ENCODE measurements at regions not wholly inside any gene's neighbourhood (a gene's known extent, or its start where the extent isn't known, plus 50 kb on each side); places are given as distances from the start of the nearest gene placed in this dataset.
"Not testable (repeated sequence)": the region's sequence is repeated elsewhere in the genome, so short reads cannot be mapped to it uniquely, and the experiment has no call there.

DNA sequence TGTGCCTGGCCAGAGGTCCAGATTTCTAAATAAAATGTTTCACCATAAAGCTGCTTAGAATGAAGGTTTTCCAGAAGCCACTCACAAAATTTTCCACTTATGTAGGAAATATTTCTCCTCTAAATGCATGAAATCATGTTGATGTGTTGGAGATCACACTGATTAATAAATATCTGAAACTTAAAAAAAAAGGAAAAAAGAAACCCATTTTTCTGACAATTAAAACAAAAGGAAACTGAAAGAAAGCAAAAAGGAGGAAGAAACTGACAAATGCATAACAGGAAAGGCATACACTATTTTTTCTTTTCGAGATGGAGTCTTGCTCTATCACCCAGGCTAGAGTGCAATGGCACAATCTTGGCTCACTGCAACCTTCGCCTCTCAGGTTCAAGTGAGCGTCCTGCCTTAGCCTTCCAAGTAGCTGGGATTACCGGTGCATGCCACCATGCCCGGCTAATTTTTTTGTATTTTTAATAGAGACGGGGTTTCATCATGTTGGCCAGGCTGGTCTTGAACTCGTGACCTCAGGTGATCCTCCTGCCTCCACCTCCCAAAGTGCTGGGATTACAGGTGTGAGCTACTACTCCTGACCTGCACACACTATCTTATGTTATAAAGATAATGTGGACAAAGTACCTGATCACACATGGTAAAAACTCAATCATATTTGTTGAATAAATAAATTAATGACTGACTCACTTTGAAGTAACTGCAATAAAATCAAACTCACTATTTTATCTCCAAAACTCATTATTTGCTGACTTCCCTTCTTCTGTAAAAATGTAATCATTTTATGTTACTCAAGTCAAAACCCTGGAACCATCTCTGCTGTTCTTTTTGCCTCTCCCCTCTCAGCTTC, 149.8 kb upstream of the NR5A2 start:
- FAIRE-seq: no peak

DNA sequence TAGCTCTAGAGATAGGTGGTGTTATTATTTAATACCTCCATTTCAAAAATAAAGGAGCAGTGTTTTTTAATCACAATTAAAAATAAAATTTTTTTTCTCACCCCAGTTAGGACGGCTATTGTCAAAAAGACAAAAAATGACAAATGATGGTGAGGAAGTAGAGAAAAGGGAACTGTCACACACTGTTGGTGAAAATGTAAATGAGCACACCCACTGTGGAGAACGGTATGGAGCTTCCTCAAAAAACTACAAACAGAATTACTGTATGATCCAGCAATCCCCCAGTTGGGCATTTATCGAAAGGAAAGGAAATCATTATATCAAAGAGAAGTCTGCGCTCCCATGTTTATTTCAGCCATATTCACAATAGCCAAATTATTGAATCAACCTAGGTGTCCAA, 148.7 kb upstream of the NR5A2 start:
- FAIRE-seq: no peak

DNA sequence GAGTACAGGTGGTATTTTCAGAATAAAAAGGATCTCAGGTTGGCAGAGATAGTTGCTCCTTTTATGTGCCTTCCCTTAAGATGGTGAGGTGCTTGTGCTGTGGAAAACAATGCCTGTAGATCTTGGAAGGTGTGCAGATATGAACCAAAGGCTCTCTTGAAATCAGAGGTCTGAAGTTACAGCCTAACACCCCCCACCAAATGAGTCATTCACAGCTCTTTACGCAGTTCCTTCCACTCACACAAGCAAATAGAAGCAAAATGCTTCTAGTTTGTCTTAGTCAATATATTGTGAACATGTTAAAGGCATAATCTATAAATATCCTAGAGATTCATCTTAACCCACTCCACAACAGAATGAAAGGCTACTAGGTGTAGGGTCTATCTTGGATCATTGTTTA, 128.9 kb upstream of the NR5A2 start:
- no peak for FAIRE-seq

DNA sequence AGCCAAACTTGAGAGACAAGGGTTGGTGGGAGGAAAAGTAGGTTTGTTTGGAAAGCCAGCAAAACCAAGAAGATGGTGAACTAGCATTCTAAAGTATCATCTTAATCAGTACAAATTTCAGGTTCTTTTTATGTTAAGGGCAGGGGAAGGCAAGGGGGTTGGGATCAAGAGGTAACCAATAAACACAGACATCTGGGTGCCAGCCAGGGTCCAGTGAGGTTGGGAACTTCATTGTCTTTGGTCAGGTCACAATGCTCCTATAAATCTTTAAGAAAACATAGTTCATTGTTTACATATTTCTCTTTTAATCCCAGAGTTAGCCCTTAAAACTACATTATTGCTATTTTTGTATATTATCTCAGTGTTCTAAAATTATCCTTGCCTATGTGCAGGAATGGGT, 126.2 kb upstream of the NR5A2 start:
- no peak for FAIRE-seq

DNA sequence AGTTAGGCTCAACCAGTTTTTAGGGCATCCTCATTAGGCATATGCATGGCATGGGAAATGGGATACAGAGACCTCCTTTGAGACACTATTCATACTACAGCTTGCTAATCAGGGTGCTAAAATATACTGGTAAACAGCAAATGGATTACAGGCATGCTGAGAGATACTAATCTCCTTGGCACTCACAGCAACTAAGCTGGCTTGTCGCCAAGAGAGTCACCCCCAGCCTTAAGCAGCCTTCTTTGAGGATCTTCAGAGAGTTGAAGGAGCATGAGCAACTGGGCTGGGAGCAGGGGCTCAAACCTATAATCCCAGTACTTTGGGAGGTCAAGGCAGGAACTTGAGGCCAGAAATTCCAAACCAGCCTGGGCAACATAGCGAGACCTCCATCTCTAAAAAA, 120.1 kb upstream of the NR5A2 start:
- FAIRE-seq: no peak

DNA sequence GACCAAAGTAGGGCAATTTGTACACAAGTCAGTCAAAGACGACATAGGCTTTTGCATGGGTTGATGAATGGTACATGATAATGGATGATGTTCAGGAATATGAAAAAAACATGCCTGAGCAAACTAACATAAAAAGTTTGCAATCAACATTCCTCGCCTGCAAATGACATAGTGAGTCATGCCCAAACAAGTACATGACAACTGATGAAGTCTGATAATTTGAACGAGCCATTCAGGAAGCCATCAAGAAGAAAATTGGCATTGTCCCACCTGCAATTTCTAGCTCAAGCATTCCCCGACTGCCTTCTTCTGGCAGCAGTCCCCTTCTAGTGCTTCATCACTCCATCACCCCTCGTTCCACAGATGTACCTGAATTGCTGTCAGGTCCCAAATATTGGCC, 118.4 kb upstream of the NR5A2 start:
- no peak for FAIRE-seq

DNA sequence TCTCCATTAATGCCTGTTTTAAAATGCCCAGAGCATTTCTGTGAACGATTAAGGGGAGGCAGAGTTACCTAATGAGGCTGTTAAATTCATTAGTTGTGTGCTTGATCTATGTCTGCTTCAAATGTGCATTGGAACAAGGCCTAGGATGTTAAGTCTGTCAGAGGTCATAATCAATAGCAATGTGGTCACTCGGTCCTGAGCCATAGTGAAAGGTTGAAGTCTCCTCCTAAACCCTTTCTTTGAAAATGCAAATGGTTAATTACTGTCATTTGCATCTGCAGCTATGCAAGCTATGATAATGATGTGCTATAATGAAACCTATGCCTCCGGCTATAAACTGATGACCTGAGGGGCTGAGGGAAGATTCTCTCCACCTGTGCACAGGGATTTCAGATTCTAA, 114.2 kb upstream of the NR5A2 start:
- no peak for FAIRE-seq

DNA sequence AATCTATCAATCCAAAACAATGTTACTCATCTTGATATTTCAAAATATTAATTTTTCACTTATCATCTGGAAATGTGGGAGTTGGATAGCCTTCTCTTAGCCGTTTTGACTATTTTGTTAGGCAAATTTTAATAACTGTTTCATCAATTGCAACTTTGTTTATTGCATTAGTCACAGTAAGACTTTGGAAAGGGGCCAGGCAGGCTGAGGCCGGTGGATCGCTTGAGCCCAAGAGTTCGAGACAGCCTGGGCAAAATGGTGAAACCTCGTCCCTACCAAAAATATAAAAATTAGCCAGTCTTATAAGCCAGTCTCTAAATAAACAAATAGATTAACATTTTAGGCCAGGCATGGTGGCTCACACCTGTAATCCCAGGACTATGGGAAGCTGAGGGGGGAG, 113.0 kb upstream of the NR5A2 start:
- FAIRE-seq: no peak

DNA sequence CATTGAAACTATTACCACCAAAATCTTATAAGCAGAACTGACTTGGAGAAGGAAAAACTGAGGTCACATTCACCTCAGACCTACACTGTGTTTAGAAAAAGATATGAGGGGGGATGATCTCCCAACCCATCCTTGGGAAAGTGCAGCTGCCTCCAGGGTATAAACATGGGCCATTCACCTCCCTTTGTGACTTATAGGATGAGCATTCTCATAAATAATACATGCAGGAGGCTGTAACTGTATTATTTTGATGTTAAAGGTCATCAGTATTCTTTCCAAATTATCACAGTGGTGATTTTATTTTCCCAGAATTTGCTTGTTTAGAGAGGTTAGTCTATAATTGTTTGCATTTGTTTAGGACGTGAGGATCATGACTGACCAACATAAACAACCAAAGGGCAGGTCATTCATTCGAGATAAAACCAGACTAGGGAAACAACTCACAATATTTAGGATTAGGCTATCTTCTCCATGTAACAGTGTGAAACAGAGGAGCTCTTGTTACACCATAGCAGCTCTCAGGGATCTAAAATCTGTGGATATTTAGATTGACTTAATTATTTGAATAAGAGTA, 109.2 kb upstream of the NR5A2 start:
- FAIRE-seq: no peak

DNA sequence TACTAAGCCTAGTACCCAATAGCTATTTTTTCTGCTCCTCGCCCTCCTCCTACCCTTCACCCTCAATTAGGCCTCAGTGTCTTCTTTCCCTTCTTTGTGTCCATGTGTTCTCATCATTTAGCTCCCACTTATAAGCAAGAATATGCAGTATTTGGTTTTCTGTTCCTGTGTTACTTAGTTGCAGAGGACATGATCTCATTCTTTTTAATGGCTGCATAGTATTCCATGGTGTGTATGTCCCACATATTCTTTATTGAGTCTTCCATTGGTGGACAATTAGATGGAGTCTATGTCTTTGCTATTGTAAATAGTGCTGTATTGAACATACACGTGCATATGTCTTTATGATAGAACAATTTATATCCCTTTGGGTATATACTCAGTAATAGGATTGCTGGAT, 106.9 kb upstream of the NR5A2 start:
- FAIRE-seq: no peak

DNA sequence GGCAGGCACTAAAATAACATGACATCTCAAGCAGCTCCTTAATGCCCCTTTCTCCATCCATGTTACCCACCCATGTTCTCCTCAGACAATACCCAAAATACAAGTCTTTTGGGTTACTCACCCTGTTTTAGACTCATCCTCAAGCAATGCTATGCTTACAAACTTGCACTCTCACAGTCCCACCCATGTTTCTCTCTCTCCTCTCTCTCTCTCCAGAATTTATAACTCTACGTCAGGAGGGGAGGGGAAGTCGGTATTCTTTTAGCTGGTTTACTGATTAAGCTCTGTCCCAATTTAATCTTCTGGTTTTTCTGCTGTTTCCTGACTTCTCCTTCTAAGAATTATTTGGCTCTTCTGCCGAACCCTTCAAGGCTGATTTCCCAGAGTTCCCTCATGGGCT, 98.0 kb upstream of the NR5A2 start:
- no peak for FAIRE-seq

DNA sequence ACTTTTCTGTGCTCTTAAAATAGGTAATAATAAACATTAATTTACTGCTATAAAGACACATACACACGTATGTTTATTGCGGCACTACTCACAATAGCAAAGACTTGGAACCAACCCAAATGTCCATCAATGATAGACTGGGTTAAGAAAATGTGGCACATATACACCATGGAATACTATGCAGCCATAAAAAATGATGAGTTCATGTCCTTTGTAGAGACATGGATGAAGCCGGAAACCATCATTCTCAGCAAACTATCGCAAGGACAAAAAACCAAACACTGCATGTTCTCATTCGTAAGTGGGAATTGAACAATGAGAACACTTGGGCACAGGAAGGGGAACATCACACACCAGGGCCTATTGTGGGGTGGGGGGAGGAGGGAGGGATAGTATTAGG, 97.4 kb upstream of the NR5A2 start:
- FAIRE-seq: not testable (repeated sequence)

DNA sequence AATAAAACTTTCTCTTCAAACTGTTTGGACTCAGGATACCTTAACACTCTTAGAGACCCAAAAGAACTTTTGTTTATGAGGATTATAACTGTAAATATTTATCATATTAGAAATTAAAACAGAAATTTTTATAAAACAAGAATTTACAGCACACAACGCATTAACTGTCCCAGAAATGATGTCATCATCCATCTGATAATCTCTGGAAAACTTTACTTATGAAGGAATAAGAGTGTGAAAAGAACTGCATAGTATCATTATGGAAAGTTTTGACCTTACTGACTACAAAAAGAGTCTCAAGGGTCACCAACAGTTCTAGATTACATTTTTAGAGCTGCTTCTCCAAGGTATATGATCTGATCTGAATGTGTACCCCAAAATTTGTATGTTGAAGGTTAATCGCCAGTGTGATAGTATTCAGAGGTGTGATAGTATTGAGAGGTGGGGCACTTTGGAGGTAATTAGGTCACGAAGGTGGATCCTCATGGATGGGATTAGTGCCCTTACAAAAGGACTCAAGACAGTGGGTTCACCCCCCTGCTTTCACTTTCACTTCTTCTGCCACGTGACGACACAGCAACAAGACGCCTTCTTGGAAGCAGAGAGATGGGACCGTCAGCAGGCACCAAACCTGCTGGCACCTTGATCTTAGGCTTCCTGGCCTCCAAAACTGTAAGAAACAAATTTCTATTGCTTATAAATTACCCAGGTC, 95.7 kb upstream of the NR5A2 start:
- no peak for FAIRE-seq

DNA sequence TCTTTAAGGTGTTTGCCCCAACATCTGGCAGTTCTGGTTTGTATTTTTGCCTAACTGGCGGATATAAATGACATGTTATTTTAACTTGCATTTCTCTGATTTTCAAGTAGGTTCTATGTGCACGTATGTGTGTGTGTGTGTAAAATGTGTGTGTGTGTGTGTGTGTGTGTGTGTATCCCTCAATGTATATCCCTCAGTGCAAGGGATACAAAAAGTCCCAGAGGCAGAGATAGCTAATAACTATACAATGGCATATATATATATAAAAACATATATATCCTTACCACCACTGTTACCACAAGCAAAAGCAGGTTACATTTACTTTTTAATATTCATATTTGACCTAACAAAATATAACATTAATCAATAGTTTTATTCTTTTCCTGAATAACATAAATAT, 95.0 kb upstream of the NR5A2 start:
- FAIRE-seq: no peak

DNA sequence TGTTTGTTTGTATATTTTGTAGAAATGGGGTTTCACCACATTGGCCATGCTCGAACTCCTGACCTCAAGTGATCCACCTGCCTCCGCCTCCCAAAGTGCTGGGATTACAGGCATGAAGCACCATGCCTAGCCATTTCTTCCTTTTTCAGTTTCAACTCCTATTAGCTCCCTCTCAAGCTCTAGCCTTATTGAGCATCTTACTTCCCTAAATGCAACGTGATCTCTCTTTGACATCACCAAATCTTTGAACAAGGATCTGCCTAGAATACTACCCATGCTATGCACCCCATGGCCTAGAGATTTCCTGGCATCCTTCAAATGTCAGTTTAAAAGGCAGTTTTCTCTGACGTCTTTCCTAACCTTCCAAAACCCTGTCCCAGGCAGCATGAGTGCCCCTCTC, 91.1 kb upstream of the NR5A2 start:
- no peak for FAIRE-seq

DNA sequence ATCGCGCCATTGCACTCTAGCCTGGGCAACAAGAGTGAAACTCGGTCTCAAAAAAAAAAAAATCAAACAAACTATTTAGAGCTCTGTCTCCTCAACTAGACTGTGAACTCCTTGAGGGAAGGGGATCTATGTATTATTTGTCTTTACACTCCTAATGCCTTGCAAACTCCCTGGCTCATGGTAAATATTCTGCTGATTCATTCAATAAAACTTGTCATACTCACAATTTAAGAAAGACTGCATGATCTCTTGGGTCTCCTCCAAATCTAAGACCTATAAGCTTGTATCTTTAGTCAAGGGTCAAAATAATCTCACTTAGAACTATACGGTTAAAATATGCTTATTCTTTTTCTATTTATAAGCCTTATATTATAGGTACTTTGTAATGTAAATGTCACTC, 90.3 kb upstream of the NR5A2 start:
- FAIRE-seq: no peak

DNA sequence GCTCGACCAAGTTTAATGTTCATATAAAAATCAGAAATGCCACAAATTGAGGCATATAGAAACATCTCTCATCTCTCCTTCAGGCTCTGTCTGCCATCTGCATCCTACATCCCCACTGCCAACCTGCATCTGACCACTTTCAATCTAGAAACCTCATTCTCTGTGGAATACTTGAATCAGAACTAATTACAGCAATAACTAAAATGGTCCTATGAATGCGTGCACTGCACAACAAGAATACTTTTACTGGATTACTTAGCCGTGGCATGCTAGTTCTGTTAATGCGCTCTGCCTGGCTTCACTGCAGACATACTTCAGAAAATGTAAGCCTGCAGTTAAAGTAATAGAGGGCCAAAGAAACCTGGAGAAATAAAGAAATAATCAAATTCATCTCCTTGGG, 89.8 kb upstream of the NR5A2 start:
- FAIRE-seq: no peak

DNA sequence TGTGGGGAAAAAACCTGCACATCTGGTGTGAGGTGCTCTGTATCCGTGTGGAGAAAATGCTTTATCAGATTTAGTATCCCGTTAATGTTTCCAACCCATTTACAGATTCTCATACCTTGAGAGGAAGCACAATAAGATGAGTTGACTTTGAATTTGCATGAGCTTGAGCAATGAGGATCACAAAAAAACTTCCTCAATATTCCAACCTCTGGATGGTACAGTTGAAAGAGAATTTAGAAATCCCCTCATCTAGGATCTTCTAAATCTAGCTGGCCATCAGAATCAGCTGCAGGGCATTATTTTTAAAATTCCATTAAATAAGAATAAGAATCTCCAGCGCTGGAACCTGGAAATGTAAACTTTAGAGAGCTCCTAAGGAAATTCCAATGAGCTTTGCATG, 82.5 kb upstream of the NR5A2 start:
- FAIRE-seq: no peak

DNA sequence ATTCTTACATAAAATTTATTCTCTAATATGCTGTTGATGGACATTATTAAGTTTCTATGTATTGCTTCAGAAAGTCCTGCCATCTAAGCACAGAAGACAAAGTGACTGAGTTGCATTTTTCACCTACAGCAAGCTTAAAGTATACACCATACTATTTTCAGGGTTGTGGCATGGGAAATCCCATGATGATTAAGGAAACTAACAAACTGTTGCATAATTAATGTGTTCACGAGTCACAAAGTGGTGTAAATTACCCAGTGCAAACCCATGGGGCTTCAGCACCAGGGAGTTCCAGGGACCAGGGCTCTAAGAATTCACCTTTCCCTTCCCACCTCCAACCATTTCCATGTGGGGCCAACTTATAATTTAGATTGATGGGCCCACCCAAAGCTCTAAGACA, 81.9 kb upstream of the NR5A2 start:
- no peak for FAIRE-seq

DNA sequence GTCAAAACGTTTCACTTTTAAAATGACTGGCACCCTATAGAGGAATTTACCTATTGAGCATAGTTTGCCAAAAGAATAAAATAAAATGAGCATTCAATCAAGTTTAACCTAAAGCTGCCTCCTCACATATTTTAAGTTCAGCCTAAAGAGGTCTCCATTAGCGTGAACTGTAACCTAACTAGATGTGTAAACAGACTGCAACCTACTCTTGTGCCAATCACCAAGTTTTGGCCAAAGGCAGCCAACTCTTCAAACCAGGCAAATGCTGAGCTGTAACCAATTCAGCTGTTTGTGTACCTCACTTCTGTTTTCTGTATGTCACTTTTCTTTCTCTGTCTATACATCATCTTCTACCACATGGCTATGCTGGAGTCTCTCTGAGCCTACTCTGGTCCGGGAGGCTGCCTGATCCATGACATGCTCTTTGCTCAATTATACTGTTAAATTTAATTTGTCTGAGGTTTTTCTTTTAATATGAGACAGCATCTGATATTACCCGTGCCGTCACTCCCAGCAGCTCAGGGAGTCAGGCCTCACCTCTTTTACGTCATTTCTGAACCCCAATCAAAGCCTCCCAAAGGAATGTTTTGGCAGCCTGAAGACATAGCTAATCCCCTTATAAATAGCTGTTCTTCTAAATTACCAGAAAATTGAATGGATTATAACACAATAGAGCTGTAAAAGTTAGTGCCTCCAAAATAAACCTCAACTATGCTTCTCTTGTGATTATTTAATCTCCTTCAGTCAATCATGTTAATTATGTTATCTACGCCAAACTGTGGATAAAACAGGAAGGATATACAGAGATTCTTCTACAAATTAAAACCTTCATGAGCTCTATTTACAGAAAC, 81.0 kb upstream of the NR5A2 start:
- FAIRE-seq: no peak

DNA sequence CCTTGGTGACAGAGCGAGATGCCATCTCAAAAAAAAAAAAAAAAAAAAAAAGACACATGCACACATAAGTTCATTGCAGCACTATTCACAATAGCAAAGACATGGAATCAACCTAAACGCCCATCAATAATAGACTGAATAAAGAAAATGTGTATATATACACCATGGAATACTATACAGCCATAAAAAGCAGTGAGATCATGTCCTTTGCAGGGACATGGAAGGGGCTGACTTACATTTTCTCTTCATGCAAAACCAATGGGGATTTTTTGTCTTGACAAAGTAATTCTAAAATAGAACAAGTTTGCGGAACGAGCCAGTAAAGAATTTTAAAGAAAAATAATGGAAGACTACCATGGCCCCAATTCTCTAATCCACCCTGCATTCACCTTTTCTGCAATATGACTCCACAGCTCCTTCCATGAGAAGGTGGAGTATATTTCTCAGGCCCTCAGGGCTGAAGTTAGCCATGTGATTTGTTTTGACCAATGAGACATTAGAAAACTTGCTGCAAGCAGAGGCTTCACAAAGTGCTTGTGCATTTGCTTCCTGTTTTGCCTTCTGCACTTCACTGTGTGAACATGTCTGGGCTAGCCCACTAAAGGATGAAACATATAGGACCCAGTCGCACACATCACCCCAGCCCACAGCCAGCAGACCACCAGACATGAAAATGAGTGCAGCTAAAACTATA, 78.8 kb upstream of the NR5A2 start:
- FAIRE-seq: no peak

DNA sequence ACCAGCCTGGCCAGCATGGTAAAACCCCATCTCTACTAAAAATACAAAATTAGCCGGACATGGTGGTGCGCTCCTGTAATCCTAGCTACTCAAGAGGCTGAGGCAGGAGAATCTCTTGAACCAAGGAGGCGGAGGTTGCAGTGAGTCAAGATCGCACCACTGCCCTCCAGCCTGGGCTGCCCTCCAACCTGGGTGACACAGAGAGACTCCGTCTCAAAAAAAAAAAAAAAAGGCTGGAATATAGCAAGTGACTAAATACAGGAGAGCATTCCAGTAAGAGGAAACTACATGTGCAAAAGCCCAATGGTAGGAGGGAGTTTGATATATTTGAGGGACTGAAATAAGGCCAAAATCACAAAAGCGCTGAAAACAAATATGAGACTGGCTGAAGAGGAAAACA, 76.5 kb upstream of the NR5A2 start:
- FAIRE-seq: not testable (repeated sequence)

DNA sequence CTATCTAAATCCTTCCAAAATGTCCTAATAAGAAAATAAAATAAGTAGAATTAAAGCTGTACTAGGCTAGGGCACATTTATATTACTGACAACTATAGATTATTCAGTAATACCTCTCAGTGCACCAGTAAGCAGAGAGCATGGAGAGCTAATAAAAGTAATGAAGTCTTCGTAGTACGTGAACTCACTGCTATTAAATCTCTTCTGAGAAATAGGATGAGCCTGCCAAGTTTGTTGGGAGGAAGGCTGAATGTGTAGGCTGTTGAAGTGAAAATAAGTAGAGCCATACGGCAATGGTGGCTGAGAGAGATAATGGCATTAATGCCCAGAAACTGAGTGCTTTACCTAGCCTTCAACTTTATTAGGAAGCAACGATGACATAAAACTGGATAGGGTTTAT, 73.9 kb upstream of the NR5A2 start:
- FAIRE-seq: no peak
